ENCODE measurements at regions not wholly inside any gene's neighbourhood (a gene's known extent, or its start where the extent isn't known, plus 50 kb on each side); places are given as distances from the start of the nearest gene placed in this dataset.

- peaks cover 2% of the 10 kb centered on the region for H3K4me1 ChIP-seq
- no peak overlapping the region for H3K9ac ChIP-seq
- no peak overlapping the region for H3K27ac ChIP-seq
- H3K36me3 ChIP-seq (ENCODE audit: control insufficient read depth, insufficient read depth, low read length), result no peaks in the 10 kb centered on the region
- H3K27me3 ChIP-seq (ENCODE audit: control insufficient read depth, insufficient read depth, low read length), result no peaks in the 10 kb centered on the region
- H3K9me3 ChIP-seq (ENCODE audit: control insufficient read depth, low read length), result no peaks in the 10 kb centered on the region
- no peak overlapping the region for H2AFZ ChIP-seq
- H3K4me3 ChIP-seq (ENCODE audit: low read depth, low read length), result no peak overlapping the region
- peaks cover 77% of the 10 kb centered on the region for H3K79me2 ChIP-seq
- no peak overlapping the region for H3K4me2 ChIP-seq (ENCODE audit: low read length)
- no peak for TF ChIP-seq CTCF (IDR thresholded peaks at IDR 0.05)
Measured at GRCh38 chr12:107444771-107445170, 240.8 kb upstream of the PWP1 start.

GRCh38 chr12:107446476-107446875 is 239.1 kb upstream of the PWP1 start:
- H3K4me3 ChIP-seq (ENCODE audit: low read depth, low read length), result no peak overlapping the region
- H3K27ac ChIP-seq, result no peak overlapping the region
- no peak overlapping the region for H3K9ac ChIP-seq
- H3K79me2 ChIP-seq, result peaks cover 75% of the 10 kb centered on the region
- no peak overlapping the region for H2AFZ ChIP-seq
- no peaks in the 10 kb centered on the region for H3K9me3 ChIP-seq (ENCODE audit: control insufficient read depth, low read length)
- no peaks in the 10 kb centered on the region for H3K36me3 ChIP-seq (ENCODE audit: control insufficient read depth, insufficient read depth, low read length)
- no peak overlapping the region for H3K4me2 ChIP-seq (ENCODE audit: low read length)
- no peaks in the 10 kb centered on the region for H3K27me3 ChIP-seq (ENCODE audit: control insufficient read depth, insufficient read depth, low read length)
- no peak for TF ChIP-seq CTCF (IDR thresholded peaks at IDR 0.05)
- H3K4me1 ChIP-seq, result peaks cover 2% of the 10 kb centered on the region

- no peak for TF ChIP-seq CTCF (IDR thresholded peaks at IDR 0.05)
- no peaks in the 10 kb centered on the region for H3K27me3 ChIP-seq (ENCODE audit: control insufficient read depth, insufficient read depth, low read length)
- no peaks in the 10 kb centered on the region for H3K9me3 ChIP-seq (ENCODE audit: control insufficient read depth, low read length)
- H2AFZ ChIP-seq, result no peak overlapping the region
- H3K27ac ChIP-seq, result no peak overlapping the region
- no peaks in the 10 kb centered on the region for H3K36me3 ChIP-seq (ENCODE audit: control insufficient read depth, insufficient read depth, low read length)
- no peaks in the 10 kb centered on the region for H3K4me1 ChIP-seq
- no peak overlapping the region for H3K4me2 ChIP-seq (ENCODE audit: low read length)
- H3K9ac ChIP-seq, result no peak overlapping the region
- peaks cover 73% of the 10 kb centered on the region for H3K79me2 ChIP-seq
- H3K4me3 ChIP-seq (ENCODE audit: low read depth, low read length), result no peak overlapping the region
Measured at GRCh38 chr12:107447336-107447735, 238.3 kb upstream of the PWP1 start.

GRCh38 chr12:107448198-107448597 is 237.4 kb upstream of the PWP1 start:
- Histone ChIP-seq H3K9ac (no peak overlapping the region), H3K4me1 (no peaks in the 10 kb centered on the region), H3K4me3 (ENCODE audit: low read depth, low read length) (no peak overlapping the region), H3K36me3 (ENCODE audit: control insufficient read depth, insufficient read depth, low read length) (no peaks in the 10 kb centered on the region), H3K79me2 (peaks cover 73% of the 10 kb centered on the region), H3K4me2 (ENCODE audit: low read length) (no peak overlapping the region), H2AFZ (no peak overlapping the region), H3K27me3 (ENCODE audit: control insufficient read depth, insufficient read depth, low read length) (no peaks in the 10 kb centered on the region), H3K27ac (no peak overlapping the region), H3K9me3 (ENCODE audit: control insufficient read depth, low read length) (no peaks in the 10 kb centered on the region)
- TF ChIP-seq CTCF (IDR thresholded peaks at IDR 0.05), result peak; percentile 35

- no peak overlapping the region for H3K4me2 ChIP-seq (ENCODE audit: low read length)
- no peaks in the 10 kb centered on the region for H3K4me1 ChIP-seq
- peaks cover 73% of the 10 kb centered on the region for H3K79me2 ChIP-seq
- no peak for TF ChIP-seq CTCF (IDR thresholded peaks at IDR 0.05)
- H3K27ac ChIP-seq, result no peak overlapping the region
- H3K36me3 ChIP-seq (ENCODE audit: control insufficient read depth, insufficient read depth, low read length), result no peaks in the 10 kb centered on the region
- H3K27me3 ChIP-seq (ENCODE audit: control insufficient read depth, insufficient read depth, low read length), result no peaks in the 10 kb centered on the region
- no peak overlapping the region for H3K4me3 ChIP-seq (ENCODE audit: low read depth, low read length)
- no peak overlapping the region for H3K9ac ChIP-seq
- H3K9me3 ChIP-seq (ENCODE audit: control insufficient read depth, low read length), result no peaks in the 10 kb centered on the region
- H2AFZ ChIP-seq, result no peak overlapping the region
Measured at GRCh38 chr12:107449891-107450290, 235.7 kb upstream of the PWP1 start.
